ENCODE measurements at regions not wholly inside any gene's neighbourhood (a gene's known extent, or its start where the extent isn't known, plus 50 kb on each side); places are given as distances from the start of the nearest gene placed in this dataset.
"Not testable (repeated sequence)": the region's sequence is repeated elsewhere in the genome, so short reads cannot be mapped to it uniquely, and the experiment has no call there.

DNA sequence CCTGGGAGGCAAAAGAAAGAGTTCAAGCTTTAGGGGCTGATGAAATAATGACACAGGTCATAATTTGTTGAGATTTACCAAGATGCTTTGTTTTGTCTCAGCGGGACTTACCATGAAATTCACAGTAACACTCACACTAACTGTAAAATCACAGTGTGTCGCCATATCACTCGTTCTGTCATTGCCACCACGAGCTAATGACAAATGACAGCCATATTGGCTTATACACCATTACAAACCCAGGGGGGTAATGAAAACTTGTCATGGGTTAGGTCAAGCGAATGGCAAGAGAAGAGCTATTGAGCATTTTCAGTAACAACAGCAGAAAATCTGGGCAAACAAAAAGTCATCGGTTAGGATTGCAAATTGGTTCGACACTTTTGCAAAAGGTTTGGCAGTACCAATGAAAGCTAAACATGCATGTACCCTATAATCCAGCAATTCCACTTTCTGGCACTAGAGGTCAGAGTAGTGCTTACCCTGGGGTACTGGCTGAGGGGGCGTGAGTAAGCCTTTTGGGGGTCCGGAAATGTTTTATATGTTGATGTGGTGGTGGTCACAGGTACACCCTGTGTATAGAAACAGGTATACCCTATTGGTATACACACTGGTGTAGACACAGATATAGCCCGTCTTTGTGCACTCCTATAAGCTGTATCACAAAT lies 83.9 kb upstream of the RAI2 start:
- intact Hi-C loops (cut with DNase I) = no loop called here
- ATAC-seq = no peak
- DNase-seq (ENCODE audit: low spot score) = no peak

- ATAC-seq; intact Hi-C loops (cut with DNase I); DNase-seq (ENCODE audit: low spot score): not testable (repeated sequence)
Observed at GRCh38 chrX:17941171-17941570, 80.1 kb upstream of the RAI2 start.

- ATAC-seq = no peak
- intact Hi-C loops (cut with DNase I) = no loop called here
- no peak for DNase-seq (ENCODE audit: low spot score)
Observed at GRCh38 chrX:17939724-17940123, 78.6 kb upstream of the RAI2 start.

GRCh38 chrX:17933856-17934255 lies 72.8 kb upstream of the RAI2 start:
- intact Hi-C loops (cut with DNase I) = no loop called here
- DNase-seq (ENCODE audit: low spot score) (no peak), ATAC-seq (no peak)

- DNase-seq (ENCODE audit: low spot score) (no peak), ATAC-seq (no peak)
- intact Hi-C loops (cut with DNase I) = no loop called here
Observed at GRCh38 chrX:17932781-17933180, 71.7 kb upstream of the RAI2 start.

- DNase-seq (ENCODE audit: low spot score) (no peak), ATAC-seq (no peak)
- intact Hi-C loops (cut with DNase I) = no loop called here
Observed at GRCh38 chrX:17931855-17932254, 70.8 kb upstream of the RAI2 start.

- intact Hi-C loops (cut with DNase I) = no loop called here
- no peak for ATAC-seq
Observed at GRCh38 chrX:17930850-17931249, 69.8 kb upstream of the RAI2 start.

GRCh38 chrX:17923546-17923945 lies 62.4 kb upstream of the RAI2 start:
- intact Hi-C loops (cut with DNase I) = no loop called here
- no peak for ATAC-seq
- no peak for DNase-seq (ENCODE audit: low spot score)

More at GRCh38 chrX:17930850-17931249, 69.8 kb upstream of the RAI2 start:
- DNase-seq (ENCODE audit: low spot score) = no peak

DNA sequence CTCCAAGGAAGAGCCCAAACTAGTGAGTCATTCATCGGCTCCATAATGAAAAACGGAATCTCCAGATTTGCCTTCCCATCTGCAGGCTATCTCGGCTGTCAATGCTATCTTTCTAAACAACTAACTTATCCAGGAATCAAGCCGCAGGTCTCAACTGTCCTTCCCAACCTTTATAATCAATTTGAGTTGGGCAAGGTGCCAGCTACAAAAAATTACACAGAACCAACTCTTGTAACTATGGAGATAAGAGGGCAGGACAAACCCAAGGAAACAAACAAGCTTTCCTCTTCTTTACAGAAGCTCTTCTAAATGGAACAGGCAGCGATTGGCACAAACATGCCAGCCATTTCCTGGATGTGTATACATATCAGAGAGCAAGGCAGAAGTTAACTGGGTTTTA lies 61.2 kb upstream of the RAI2 start:
- DNase-seq (ENCODE audit: low spot score) (no peak), ATAC-seq (no peak)
- intact Hi-C loops (cut with DNase I) = no loop called here

- no peak for ATAC-seq
- intact Hi-C loops (cut with DNase I) = no loop called here
- DNase-seq (ENCODE audit: low spot score) = no peak
Observed at GRCh38 chrX:17919896-17920446, 58.9 kb upstream of the RAI2 start.

DNA sequence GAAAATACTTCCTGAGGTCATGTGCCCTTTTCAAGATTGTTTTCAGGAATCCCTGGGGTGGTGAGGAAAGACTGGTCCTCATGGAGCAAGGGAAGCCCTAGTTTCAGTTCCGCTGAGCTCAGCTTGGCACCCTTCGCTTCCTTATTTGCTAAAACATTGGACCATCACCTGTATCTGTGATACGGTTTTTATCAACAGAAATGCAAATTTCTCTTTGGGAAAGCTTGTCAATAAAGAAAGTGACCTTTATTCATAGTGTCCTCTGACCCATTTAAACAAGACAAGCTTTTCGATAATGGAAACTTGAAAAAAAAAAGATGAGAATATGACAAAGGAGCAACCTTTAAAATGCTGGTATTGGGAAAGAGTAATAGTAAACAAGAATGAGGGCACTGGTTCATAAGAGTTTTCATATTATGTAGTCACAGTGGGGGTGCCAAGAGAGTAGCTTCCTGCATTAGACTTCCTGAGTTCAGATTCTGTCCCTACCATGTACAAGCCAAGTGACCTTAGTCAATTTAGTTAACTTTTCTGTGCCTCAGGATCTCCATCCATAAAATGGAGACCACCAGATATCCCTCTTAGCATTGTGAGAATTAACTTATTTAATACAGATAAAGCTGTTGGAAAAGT lies 57.0 kb upstream of the RAI2 start:
- intact Hi-C loops (cut with DNase I) = no loop called here
- no peak for ATAC-seq
- DNase-seq (ENCODE audit: low spot score) = no peak

DNA sequence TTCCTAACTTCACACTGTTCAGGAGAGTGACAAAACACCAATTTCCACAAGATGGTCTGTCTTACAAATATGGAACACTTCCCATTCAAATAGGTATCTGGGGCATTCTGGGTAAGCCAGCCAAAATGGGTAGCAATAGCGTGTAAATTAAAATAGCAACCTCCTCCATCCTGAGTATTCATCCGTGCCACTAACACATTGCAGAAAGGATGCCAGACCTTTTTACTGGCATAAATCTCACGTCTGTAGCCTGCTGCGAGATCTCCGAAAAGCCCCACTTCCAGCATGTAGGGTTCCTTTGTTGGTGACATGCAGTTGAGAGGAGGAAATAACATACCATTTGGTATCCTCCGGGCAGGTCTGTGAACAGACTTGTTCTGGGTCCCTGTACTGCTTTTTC lies 52.7 kb upstream of the RAI2 start:
- no peak for DNase-seq (ENCODE audit: low spot score)
- intact Hi-C loops (cut with DNase I) = no loop called here
- no peak for ATAC-seq

All from sciatic nerve (tissue), 2 donors.